ENCODE measurements at regions not wholly inside any gene's neighbourhood (a gene's known extent, or its start where the extent isn't known, plus 50 kb on each side); places are given as distances from the start of the nearest gene placed in this dataset.

GRCh38 chr10:132475086-132475485, 62.5 kb upstream of the INPP5A start:
- POLR2A ChIA-PET = no interaction called here
- H3K4me3 ChIP-seq (ENCODE audit: low read depth, low read length) = no peak overlapping the region
- H3K36me3 ChIP-seq (ENCODE audit: control insufficient read depth in 2 of 2, insufficient read depth in 1 of 2, low read length in 2 of 2) = no peaks in the 10 kb centered on the region
- no peaks in the 10 kb centered on the region for H3K4me1 ChIP-seq (ENCODE audit: control insufficient read depth, insufficient read depth, low read length)
- CTCF ChIA-PET = no interaction called here
- no peaks in the 10 kb centered on the region for H3K9me3 ChIP-seq (ENCODE audit: control insufficient read depth, insufficient read depth, low read depth, low read length)
- no peak overlapping the region for H3K27ac ChIP-seq (ENCODE audit: extremely low read depth, low read depth, low read length)
- no peak for TF ChIP-seq PBX3 (CRISPR knock-in tag; IDR thresholded peaks at IDR 0.05)
- TF ChIP-seq ZNF214 (tag by site-specific recombination; IDR thresholded peaks at IDR 0.05; ENCODE audit: borderline replicate concordance) = no peak
- no peak for TF ChIP-seq PRDM1 (tag by site-specific recombination; IDR thresholded peaks at IDR 0.05)
- TF ChIP-seq ZNF521 (tag by site-specific recombination; IDR thresholded peaks at IDR 0.05) = no peak

GRCh38 chr10:132476146-132477065, 61.2 kb upstream of the INPP5A start:
- H3K9me3 ChIP-seq (ENCODE audit: control insufficient read depth, insufficient read depth, low read depth, low read length) = no peaks in the 10 kb centered on the region
- H3K4me1 ChIP-seq (ENCODE audit: control insufficient read depth, insufficient read depth, low read length) = no peaks in the 10 kb centered on the region
- no peak overlapping the region for H3K27ac ChIP-seq (ENCODE audit: extremely low read depth, low read depth, low read length)
- ChIA-PET CTCF (interaction anchor here (1.1 kb wide), 1 partner anchor 17 kb away, joined by 7 read pairs; no protein-coding TSS in a partner anchor), POLR2A (no interaction called here)
- H3K36me3 ChIP-seq (ENCODE audit: control insufficient read depth in 2 of 2, insufficient read depth in 1 of 2, low read length in 2 of 2) = no peaks in the 10 kb centered on the region
- H3K4me3 ChIP-seq (ENCODE audit: low read depth, low read length) = no peak overlapping the region
- no peak for TF ChIP-seq ZNF394 (tag by site-specific recombination; IDR thresholded peaks at IDR 0.05; ENCODE audit: borderline replicate concordance)
- TF ChIP-seq ZNF311 (tag by site-specific recombination; IDR thresholded peaks at IDR 0.05; ENCODE audit: borderline replicate concordance) = no peak
- TF ChIP-seq INSM2 (tag by site-specific recombination; IDR thresholded peaks at IDR 0.05) = no peak
- TF ChIP-seq, protein P1, sequence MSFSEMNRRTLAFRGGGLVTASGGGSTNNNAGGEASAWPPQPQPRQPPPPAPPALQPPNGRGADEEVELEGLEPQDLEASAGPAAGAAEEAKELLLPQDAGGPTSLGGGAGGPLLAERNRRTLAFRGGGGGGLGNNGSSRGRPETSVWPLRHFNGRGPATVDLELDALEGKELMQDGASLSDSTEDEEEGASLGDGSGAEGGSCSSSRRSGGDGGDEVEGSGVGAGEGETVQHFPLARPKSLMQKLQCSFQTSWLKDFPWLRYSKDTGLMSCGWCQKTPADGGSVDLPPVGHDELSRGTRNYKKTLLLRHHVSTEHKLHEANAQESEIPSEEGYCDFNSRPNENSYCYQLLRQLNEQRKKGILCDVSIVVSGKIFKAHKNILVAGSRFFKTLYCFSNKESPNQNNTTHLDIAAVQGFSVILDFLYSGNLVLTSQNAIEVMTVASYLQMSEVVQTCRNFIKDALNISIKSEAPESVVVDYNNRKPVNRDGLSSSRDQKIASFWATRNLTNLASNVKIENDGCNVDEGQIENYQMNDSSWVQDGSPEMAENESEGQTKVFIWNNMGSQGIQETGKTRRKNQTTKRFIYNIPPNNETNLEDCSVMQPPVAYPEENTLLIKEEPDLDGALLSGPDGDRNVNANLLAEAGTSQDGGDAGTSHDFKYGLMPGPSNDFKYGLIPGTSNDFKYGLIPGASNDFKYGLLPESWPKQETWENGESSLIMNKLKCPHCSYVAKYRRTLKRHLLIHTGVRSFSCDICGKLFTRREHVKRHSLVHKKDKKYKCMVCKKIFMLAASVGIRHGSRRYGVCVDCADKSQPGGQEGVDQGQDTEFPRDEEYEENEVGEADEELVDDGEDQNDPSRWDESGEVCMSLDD (tag by site-specific recombination; IDR thresholded peaks at IDR 0.05) = no peak
- no peak for TF ChIP-seq GLIS2 (tag by site-specific recombination; IDR thresholded peaks at IDR 0.05)
- TF ChIP-seq, protein P2, sequence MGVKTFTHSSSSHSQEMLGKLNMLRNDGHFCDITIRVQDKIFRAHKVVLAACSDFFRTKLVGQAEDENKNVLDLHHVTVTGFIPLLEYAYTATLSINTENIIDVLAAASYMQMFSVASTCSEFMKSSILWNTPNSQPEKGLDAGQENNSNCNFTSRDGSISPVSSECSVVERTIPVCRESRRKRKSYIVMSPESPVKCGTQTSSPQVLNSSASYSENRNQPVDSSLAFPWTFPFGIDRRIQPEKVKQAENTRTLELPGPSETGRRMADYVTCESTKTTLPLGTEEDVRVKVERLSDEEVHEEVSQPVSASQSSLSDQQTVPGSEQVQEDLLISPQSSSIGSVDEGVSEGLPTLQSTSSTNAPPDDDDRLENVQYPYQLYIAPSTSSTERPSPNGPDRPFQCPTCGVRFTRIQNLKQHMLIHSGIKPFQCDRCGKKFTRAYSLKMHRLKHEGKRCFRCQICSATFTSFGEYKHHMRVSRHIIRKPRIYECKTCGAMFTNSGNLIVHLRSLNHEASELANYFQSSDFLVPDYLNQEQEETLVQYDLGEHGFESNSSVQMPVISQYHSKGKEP (tag by site-specific recombination; IDR thresholded peaks at IDR 0.05) = no peak

GRCh38 chr10:132477066-132477397, 60.6 kb upstream of the INPP5A start:
- POLR2A ChIA-PET = no interaction called here
- no peaks in the 10 kb centered on the region for H3K4me1 ChIP-seq (ENCODE audit: control insufficient read depth, insufficient read depth, low read length)
- no peak overlapping the region for H3K4me3 ChIP-seq (ENCODE audit: low read depth, low read length)
- H3K36me3 ChIP-seq (ENCODE audit: control insufficient read depth in 2 of 2, insufficient read depth in 1 of 2, low read length in 2 of 2) = no peaks in the 10 kb centered on the region
- no peaks in the 10 kb centered on the region for H3K9me3 ChIP-seq (ENCODE audit: control insufficient read depth, insufficient read depth, low read depth, low read length)
- CTCF ChIA-PET = interaction anchor here (1.1 kb wide), 1 partner anchor 18 kb away, joined by 7 read pairs; no protein-coding TSS in a partner anchor
- H3K27ac ChIP-seq (ENCODE audit: extremely low read depth, low read depth, low read length) = no peak overlapping the region
- TF ChIP-seq REST (tag by site-specific recombination; IDR thresholded peaks at IDR 0.05) (no peak), KLF10 (tag by site-specific recombination; IDR thresholded peaks at IDR 0.05) (no peak), ZNF140 (tag by site-specific recombination; IDR thresholded peaks at IDR 0.05) (no peak), KLF7 (tag by site-specific recombination; IDR thresholded peaks at IDR 0.05; ENCODE audit: borderline replicate concordance) (no peak), ZNF544 (tag by site-specific recombination; IDR thresholded peaks at IDR 0.05) (no peak), ZNF785 (tag by site-specific recombination; IDR thresholded peaks at IDR 0.05) (no peak), ZNF341 (tag by site-specific recombination; IDR thresholded peaks at IDR 0.05; ENCODE audit: low read depth) (no peak), ZNF214 (tag by site-specific recombination; IDR thresholded peaks at IDR 0.05; ENCODE audit: borderline replicate concordance) (no peak)
